ENCODE measurements at regions not wholly inside any gene's neighbourhood (a gene's known extent, or its start where the extent isn't known, plus 50 kb on each side); places are given as distances from the start of the nearest gene placed in this dataset.

- TF ChIP-seq CHD7 (IDR thresholded peaks at IDR 0.05; ENCODE audit: insufficient replicate concordance, low read length) (no peak), SP2 (IDR thresholded peaks at IDR 0.05; ENCODE audit: low read length) (no peak), TCF12 (IDR thresholded peaks at IDR 0.05; ENCODE audit: low read depth, low read length) (no peak), RNF2 (IDR thresholded peaks at IDR 0.05; ENCODE audit: borderline replicate concordance, low read depth, low read length, missing control alignments, poor library complexity, severe bottlenecking) (no peak), POU5F1 (IDR thresholded peaks at IDR 0.05; ENCODE audit: low read depth, low read length) (no peak), BRCA1 (IDR thresholded peaks at IDR 0.05; ENCODE audit: low read depth, low read length) (no peak)
- TF ChIP-seq, protein P1, sequence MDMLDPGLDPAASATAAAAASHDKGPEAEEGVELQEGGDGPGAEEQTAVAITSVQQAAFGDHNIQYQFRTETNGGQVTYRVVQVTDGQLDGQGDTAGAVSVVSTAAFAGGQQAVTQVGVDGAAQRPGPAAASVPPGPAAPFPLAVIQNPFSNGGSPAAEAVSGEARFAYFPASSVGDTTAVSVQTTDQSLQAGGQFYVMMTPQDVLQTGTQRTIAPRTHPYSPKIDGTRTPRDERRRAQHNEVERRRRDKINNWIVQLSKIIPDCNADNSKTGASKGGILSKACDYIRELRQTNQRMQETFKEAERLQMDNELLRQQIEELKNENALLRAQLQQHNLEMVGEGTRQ (IDR thresholded peaks at IDR 0.05; ENCODE audit: low read length), result no peak
- TF ChIP-seq, protein P2, sequence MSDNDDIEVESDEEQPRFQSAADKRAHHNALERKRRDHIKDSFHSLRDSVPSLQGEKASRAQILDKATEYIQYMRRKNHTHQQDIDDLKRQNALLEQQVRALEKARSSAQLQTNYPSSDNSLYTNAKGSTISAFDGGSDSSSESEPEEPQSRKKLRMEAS (IDR thresholded peaks at IDR 0.05), result no peak
These were observed 155.2 kb upstream of the ALG10B start (continued) for GRCh38 chr12:38161123-38162000.
